Tibial artery (tissue), 4 donors: ENCODE measurements at regions not wholly inside any gene's neighbourhood (a gene's known extent, or its start where the extent isn't known, plus 50 kb on each side); places are given as distances from the start of the nearest gene placed in this dataset.

Experiments
- DNase-seq, 2 donors: peaks; one replicate each; pipeline ENCODE4 v3.0.0-alpha.2; 2019
- H3K27ac ChIP-seq, 2 donors: fragments of 200-600 bp; sonication (generic) in 1 of 2; 1 replicate in 1 of 2; 2 replicates in 1 of 2; pipeline ENCODE4 v1.5.1; 2018 to 2019; ENCODE audit warnings: mild to moderate bottlenecking in 1 of 2
- H3K27me3 ChIP-seq, 2 donors: fragments of 200-600 bp; sonication (generic) in 1 of 2; one replicate each; pipeline versions ENCODE4 v1.5.1 to v1.6.0; 2016 to 2019
- H3K36me3 ChIP-seq, 3 donors: fragments of 200-600 bp; sonication (generic) in 2 of 3; one replicate each; pipeline ENCODE4 v1.5.1; 2016 to 2019; ENCODE audit warnings: mild to moderate bottlenecking in 2 of 3
- H3K4me1 ChIP-seq, 4 donors: fragments of 200-600 bp; sonication (generic) in 2 of 4; 1 replicate in 3 of 4; 2 replicates in 1 of 4; pipeline ENCODE4 v1.5.1; 2016 to 2019
- H3K4me3 ChIP-seq, 2 donors: fragments of 200-600 bp; sonication (generic) in 1 of 2; 1 replicate in 1 of 2; 2 replicates in 1 of 2; pipeline ENCODE4 v1.5.1; 2018 to 2019; ENCODE audit warnings: mild to moderate bottlenecking in 2 of 2
- H3K9me3 ChIP-seq, 3 donors: fragments of 200-600 bp; sonication (generic) in 1 of 3; one replicate each; pipeline ENCODE4 v1.5.1; 2016 to 2019
- CTCF ChIP-seq, 2 experiments: fragments of 200-600 bp in 1 of 2; fragments of 450-650 bp in 1 of 2; IDR thresholded peaks; one replicate each; pipeline ENCODE4 v1.5.1; 2017 to 2019; ENCODE audit warnings: antibody characterized with exemption in 2 of 2, mild to moderate bottlenecking in 1 of 2, moderate library complexity in 1 of 2
- intact Hi-C: fragments of 100-400 bp; cut with DNase I; formaldehyde crosslinking; loops from one replicate; pipeline ENCODE4 v1.15.0; 2023; ENCODE audit warnings: low total_unique reads

GRCh38 chr7:117986645-117987269 lies 113.5 kb upstream of the CTTNBP2 start:
- DNase-seq: peak in 1 of 2 donors; percentile 54
- Histone ChIP-seq H3K4me1 (no peaks in the 10 kb centered on the region), H3K4me3 (no peak overlapping the region), H3K36me3 (no peaks in the 10 kb centered on the region), H3K27ac (no peak overlapping the region), H3K27me3 (no peaks in the 10 kb centered on the region), H3K9me3 (no peaks in the 10 kb centered on the region)
- TF ChIP-seq CTCF (IDR thresholded peaks at IDR 0.05): no peak
- intact Hi-C loops: no loop called here

GRCh38 chr7:117990834-117991233 lies 117.6 kb upstream of the CTTNBP2 start:
- Histone ChIP-seq H3K27ac (no peak overlapping the region), H3K36me3 (no peaks in the 10 kb centered on the region), H3K27me3 (no peaks in the 10 kb centered on the region), H3K4me1 (no peaks in the 10 kb centered on the region), H3K4me3 (no peak overlapping the region), H3K9me3 (no peaks in the 10 kb centered on the region)
- no peak for DNase-seq
- intact Hi-C loops: no loop called here
- no peak for TF ChIP-seq CTCF (IDR thresholded peaks at IDR 0.05)

- Histone ChIP-seq H3K9me3 (no peaks in the 10 kb centered on the region), H3K27me3 (no peaks in the 10 kb centered on the region), H3K4me3 (no peak overlapping the region), H3K36me3 (no peaks in the 10 kb centered on the region), H3K4me1 (no peaks in the 10 kb centered on the region), H3K27ac (no peak overlapping the region)
- no peak for DNase-seq
- intact Hi-C loops: no loop called here
- TF ChIP-seq CTCF (IDR thresholded peaks at IDR 0.05): no peak
Measured at GRCh38 chr7:117992635-117993376, 119.6 kb upstream of the CTTNBP2 start.

GRCh38 chr7:117993377-117994003 lies 120.2 kb upstream of the CTTNBP2 start:
- Histone ChIP-seq H3K9me3 (no peaks in the 10 kb centered on the region), H3K27me3 (no peaks in the 10 kb centered on the region)
- intact Hi-C loops: no loop called here

More at GRCh38 chr7:117993377-117994003, 120.2 kb upstream of the CTTNBP2 start:
- peak in 1 of 2 experiments; percentile 26 for TF ChIP-seq CTCF (IDR thresholded peaks at IDR 0.05)
- DNase-seq: no peak
- H3K27ac ChIP-seq: no peak overlapping the region
- no peak overlapping the region for H3K4me3 ChIP-seq
- no peaks in the 10 kb centered on the region for H3K4me1 ChIP-seq
- no peaks in the 10 kb centered on the region for H3K36me3 ChIP-seq
